HG03520 (cell line): ENCODE measurements at regions not wholly inside any gene's neighbourhood (a gene's known extent, or its start where the extent isn't known, plus 50 kb on each side); places are given as distances from the start of the nearest gene placed in this dataset.

Experiments used
- ATAC-seq: cut with Tn5 transposase; IDR thresholded peaks from one replicate; pipeline ENCODE4 v1.9.1; 2021; ENCODE audit warnings: mild to moderate bottlenecking, moderate library complexity; ENCODE audit not compliant: unreplicated experiment

DNA sequence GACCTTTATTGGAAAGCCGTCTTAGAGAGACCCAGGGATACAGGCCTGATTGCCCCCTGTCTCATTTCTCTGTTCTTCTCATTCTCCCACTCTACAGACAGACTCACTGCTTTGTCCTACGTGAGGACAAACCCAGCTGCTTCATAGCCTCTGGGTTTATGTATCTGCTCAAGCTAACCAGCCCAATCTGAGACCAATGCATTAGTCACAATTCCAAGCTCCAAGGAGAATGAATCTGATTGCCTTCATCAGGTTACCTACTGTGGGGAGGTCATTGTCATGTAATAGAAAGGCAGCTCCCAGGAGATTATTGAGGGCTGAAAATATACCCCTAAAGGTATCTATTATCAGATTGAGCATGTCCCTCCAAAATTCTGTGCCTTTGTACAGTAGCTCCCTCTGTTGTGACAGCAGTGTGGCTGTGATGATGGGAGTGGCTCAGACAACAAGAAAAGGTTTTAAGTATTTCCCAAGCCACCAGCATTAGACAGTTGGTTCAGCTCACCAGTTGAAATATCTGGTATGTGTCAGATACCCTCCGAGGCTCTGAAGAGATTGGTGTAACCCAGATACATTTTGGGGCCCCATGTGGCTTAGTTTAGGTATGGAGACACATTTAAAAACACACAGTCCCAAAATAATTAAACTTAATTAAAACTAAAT lies 123.1 kb upstream of the EEPD1 start:
- ATAC-seq = no peak

DNA sequence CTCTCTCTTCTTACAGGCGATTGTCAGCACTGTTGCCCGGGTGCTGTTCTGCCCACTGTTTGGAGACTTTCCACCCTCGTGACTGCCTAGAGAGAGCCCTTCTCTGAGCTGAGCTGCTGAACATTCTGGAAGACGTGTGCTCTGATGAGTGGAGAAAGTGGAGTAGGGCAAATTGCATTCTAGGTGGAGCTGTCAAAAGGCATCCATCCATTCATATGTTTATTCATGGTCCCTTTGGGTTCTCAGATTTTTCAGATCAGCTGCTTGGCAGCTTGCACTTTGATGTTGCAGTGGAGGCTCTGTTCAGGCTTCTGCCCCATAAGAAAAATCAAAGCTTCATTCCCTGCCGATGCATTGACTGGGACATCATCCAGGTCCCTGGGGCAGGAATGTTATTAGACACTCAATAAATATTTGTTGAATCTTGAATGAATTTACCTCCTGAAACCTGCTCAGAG lies 120.7 kb upstream of the EEPD1 start:
- no peak for ATAC-seq

DNA sequence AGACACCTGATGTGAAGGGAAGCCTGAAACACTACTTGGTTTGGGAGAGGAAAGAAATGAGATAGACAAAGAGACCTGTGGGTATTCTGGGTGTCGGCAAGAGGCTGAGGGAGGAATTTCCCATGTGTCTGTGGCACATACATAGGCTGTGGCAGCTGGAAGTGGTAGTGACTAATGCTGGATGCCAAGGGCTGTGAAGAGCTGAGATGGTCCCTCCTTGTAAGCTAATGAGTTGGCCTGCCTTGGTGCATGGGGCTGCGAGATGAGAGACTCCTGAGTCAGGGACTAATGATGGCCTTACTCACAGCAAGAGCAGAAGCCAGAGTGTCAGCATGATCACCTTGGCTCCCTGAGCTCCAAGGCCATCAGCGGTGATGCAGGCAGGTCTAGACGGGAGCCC lies 119.0 kb upstream of the EEPD1 start:
- ATAC-seq = no peak

DNA sequence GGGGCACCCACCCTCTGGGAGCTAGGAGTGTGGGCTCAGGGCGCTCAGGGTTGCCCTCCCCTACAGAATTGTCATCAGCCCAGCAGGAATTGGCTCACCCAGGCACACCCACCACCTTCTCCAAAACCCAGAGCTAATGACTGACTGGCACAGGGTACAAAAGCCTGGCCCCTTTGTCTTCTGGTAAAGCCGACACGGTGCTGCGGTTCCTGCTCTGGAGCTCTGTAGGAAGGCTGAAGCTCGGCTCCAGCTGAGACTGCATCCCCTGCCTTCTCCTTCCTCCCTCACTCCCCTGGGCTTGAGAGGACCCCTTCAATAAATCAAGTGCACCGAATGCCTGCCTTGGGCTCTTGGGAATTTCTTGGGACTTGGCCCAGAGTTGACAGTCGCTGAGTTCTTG lies 117.9 kb upstream of the EEPD1 start:
- ATAC-seq = no peak

DNA sequence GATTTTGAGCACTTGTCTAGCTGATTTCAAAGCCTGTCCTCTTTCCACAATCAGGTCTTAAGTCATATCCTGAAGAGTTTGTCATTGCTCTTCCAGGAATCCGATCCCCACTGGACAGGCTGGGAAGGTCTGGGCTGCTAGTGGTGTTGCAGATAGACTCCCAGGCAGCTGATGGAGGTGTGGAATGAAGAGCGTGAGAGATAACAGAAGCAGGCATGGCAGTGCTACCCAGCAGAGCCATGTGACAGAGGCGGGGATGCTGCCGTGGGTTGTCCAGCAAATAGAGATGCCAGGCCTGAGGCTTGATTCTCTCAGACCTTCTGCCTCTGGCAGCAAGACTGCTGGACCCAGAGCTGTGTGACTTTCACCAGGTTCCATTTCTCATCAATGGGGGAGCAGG lies 116.5 kb upstream of the EEPD1 start:
- ATAC-seq = no peak

DNA sequence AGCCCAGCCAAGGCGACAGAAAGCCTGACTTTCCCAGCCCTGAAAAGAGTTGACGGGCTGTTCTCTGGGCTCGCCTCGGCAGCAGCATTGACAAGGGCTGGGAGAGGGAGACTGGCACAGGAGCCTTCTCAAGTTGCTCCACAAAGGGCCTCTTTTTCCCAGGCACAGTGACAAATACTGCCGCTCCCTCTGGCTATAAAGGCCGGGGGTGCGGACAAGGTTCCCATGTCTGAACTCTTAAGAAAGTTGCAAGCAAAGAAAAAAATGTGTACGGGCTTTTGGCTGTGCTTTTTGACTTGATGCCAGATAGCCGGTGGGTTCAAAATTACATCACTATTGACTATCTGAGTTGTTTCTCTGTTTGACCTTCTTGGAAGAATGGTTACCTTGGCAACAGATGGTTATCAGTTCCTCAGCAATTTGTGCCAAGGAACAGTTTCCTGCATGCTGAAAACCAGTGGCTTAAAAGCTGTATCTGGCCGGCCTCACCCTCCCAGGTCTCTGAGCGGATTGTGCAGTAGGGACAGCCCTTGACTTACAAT lies 115.9 kb upstream of the EEPD1 start:
- no peak for ATAC-seq

DNA sequence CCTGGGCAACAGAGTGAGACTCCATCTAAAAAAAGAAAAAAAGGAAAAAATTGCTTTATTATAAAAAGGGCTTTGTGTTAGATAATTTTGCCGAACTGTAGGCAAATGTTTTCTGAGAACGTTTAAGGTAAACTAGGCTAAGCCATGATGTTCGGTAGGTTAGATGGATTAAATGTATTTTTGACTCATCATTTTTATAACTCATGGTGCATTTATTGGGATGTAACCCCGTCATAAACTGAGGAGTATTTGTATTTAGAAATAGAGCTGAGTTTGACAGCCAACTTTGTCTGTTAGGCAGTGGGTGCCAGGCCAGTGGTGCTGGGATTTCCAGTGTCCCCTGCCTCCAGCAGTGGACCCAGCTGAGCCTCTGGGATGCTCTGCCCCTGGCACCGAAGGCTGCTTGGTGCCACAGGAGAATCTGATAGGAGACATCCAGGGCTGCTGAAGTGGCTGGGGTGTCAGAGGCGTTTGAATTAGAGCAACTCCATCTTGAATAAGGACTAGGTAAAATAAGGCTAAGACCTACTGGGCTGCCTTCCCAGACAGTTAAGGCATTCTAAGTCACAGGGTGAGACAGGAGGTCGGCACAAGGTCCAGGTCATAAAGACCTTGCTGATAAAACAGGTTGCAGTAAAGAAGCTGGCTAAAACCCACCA lies 114.9 kb upstream of the EEPD1 start:
- no peak for ATAC-seq

DNA sequence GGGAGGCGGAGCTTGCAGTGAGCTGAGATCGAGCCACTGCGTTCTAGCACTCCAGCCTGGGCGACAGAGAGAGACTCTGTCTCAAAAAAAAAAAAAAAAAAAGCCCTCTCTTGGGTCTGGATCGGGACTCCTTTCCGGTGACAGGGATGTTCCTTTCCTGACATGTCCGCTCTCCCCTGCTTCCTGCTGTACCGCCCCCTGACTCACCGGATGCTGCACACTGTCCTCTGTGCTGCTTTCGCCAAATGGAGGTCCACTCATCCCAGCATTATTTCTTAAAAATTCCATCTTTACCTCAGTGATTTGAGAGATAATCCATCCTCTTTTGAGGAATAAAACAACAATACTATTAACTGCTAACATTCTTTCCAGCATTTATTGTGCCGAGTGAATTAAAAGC lies 113.8 kb upstream of the EEPD1 start:
- ATAC-seq = no peak

DNA sequence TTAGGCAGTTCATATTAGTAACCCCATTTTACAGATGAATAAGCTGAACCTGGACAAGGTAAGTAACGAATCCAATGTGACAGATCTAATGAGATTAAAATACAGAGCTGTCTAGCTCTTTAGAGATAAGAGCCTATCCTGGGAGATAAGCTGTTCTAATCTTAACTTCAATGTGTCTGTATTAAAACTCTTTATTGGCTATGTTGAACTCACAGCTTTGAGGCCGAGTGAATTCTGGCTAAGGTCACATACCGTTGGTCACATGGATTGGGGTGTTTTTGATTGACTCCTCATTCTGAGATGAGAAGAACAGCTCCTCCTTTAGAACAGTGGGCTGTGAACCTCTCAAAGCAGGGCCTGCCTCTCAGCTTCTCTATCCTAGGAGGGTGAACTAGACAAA lies 113.4 kb upstream of the EEPD1 start:
- no peak for ATAC-seq

DNA sequence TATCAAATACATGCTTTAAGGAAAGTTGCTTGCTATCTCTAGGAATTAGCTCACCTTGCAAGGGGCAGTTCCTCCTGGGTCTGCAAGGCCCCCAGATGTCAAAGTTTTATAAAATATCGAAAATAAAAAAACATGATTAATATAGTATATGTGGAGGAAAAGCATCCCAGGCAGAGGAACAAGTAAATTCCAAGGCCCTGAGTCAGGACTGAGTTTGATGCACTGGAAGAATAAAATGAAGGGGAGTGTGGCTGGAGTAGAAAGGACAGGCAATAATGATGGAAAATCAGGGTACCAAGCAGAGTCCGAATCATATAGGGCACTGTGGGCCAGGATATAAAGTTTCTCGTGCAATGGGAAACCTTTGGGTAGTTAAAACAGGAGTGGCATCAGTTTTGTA lies 112.4 kb upstream of the EEPD1 start:
- ATAC-seq = no peak

DNA sequence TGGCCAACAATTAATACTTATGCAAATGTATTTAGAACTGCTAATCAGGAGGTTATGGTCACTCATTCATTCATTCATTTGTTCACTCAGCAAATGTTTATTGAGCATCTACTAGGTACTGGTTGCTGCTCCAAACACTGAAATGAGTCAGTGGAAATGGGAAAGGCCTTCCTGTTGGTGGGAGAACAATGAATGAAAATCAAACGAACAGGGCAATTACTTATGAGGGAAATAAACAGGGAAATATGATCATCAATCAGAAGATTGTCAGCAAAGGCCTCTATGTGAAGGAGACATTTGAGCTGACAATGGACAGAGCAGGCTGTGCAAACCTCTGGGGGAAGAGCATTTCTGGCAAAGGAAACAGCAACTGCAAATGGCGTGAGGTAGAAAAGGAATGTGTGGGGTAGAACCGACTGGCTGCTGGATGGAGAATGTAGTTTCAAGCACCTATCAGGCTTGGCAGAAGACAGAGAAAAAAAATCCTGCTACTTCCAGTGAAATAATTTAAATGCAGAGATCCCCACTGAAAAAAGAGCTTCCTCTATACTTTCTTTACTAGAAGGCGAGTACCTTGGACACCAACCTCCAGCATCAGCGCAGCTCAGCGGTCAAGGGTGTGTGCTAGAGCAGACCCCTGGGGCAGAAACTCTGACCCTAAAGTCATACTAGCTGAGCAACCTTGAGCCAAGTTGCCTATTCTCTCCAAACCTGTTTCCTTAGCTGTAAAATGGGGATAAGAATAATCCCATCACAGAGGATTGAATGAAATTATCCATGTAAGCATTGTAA lies 108.8 kb upstream of the EEPD1 start:
- no peak for ATAC-seq

DNA sequence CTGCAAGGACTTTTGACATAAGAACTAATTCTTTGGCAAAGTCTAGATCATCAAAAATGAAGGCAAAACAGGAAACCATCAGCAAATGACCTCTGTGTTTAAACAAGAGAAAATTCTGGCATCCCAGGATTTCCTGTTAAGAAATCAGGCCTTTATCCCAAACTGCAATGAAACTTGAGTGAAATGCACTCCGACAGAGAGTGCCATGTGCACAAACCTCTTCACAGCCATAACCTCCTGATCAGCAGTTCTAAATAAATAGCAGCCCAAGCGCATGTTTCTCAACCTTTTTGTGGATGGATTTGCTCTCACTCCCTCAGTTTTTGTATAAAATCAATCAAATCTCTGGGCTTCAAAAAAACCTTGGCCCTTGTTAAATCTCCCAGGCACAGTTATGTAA lies 107.7 kb upstream of the EEPD1 start:
- ATAC-seq = no peak

DNA sequence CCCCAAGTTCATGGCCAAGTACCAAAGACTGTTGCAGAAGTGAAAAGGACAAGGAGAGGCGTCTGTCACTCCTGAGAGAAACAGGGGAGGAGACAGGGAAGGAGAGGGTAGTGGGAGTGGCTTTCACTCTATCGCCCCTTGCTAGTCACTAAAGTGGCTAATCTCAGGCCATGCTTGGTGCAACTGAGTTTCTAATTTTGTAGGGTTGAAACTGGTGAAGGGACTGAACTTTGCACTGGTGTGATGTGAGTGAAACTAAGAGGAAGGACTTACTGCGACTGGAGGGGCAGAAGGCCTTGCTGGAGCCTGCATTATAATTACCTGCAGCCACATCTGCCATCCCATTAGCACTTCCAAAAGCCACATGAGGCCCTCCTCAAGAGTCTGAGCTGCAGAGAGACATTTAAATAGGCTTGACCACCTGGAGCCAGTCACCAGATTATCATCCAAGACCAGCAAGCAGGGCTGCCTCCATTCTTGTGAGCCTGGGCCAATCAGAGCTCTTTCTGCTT lies 107.2 kb upstream of the EEPD1 start:
- ATAC-seq = no peak

DNA sequence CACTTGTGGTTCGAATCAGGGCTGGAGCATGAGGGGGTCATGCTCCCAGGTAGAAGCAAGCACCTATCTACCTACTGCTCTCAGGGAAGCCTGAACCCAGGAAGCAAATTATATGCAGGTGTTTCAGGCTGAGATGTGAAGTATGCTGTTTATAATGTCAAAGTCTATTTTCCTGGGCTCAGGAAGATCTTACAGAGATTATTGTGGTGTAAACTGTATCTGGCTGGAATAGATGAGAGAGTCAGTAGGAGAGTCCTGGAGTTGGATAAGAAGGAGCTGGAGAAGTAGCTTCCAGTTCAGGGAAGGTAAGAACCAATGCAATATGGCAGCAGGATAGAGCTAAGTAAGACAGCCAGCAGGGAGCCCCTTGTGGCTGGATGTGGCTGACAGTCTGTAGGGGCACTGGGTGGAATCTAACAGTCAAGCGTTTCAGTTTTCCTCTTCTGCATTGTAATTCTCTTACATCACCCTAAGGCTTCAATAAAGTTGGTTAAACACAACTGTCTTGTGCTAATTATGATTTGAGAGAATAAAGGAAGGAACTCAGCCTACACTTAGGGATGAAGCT lies 105.9 kb upstream of the EEPD1 start:
- ATAC-seq = no peak

DNA sequence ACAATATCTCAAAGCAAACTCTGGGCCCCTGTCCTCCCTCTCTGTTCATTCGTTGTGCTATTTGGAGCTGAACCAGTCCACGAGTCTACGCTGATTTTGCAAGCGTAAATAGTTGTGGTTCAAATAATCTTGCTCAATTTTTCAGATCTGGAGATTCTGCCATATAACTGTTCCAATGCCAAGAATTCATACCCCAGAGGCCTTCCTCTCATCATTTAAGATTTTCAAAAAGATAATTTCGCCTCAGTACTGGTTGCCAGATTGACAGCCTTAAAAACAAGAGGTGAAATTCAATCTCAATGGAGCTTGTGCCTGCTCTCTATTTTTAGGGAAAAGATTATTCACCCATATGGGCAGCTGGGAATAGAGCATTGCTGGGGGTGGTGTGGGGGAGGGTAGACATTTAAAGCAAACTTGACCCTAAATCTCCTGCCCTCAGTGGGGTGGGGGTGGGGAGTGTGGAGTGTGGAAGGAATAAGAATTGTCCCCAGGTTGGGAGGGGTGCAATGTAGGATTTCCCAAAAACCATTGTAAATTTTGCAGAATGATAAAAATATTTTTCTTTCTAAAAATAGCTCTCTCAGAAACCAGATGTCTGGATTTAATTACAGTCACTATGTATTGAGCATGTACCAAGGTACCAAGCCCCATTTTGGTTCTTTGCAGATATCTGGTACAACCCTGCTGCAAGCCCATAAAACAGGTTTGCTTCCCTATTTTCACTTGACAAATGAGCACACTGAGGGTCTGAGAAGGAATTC lies 104.7 kb upstream of the EEPD1 start:
- no peak for ATAC-seq

DNA sequence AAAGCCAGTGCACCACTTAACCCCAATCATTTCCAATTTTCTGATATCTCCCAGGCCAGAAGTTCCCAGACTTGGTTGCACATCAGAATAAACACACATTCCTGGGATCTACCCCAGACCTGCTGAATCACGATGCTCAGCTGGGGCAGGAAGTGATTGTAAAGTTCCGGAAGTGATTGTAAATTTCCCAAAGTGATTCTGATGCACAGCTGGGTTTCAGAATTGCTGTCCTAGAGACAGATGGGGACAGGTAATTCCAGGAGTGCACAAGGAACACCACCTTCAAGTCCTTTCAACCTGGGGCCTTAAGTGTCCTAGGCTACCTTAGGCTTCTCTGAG lies 104.2 kb upstream of the EEPD1 start:
- ATAC-seq = no peak

DNA sequence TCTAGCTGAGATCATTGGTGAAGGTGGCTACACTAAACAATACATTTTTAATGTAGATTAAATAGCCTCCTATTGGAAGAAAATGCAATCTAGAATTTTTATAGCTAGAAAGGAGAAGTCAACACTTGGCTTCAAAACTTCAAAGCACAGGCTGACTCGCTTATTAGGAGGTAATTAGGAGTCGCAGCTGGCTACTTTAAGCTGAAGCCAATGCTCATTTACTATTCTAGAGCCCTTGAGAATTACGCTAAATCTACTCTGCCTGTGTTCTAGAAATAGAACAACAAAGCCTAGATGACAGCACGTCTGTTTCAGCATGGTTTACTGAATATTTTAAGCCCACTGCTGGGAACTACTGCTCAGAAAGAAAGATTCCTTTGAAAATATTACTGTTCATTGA lies 101.6 kb upstream of the EEPD1 start:
- no peak for ATAC-seq

DNA sequence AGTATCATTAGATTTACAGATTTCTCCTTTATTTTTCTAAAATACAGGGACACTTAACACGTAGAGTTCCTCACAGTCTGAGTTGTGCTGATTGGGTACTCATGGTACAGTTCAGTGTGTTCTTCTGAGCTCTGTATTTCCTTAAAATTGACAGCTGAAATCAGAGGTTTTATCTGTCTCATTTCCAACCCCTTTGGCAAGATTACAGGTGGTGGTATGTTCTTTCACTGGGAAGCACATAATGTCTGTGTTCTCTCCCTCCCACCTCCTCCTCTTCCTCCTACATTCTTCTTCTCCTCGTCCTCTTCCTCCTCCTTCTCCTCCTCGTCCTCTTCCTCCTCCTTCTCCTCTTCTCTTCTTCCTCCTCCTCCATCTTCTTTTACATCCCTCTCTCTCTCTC lies 99.5 kb upstream of the EEPD1 start:
- ATAC-seq = no peak

DNA sequence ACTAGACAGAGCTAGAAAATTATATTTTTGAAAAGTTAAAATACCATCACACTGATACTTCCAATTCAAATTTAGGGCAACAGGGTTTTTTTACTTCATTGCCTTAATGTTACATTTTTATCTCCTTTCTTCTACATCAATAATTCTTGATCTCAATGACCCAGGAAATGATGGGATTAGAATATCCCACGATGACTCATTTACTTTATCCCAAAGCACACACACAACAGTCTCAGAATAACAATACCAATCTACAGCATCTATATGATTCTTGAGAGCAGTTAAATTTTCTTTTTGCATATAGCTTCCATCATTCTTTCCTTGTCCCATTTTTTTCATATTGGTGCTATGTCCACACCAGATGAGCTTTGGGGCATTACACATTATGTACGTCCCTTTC lies 98.4 kb upstream of the EEPD1 start:
- ATAC-seq = no peak

DNA sequence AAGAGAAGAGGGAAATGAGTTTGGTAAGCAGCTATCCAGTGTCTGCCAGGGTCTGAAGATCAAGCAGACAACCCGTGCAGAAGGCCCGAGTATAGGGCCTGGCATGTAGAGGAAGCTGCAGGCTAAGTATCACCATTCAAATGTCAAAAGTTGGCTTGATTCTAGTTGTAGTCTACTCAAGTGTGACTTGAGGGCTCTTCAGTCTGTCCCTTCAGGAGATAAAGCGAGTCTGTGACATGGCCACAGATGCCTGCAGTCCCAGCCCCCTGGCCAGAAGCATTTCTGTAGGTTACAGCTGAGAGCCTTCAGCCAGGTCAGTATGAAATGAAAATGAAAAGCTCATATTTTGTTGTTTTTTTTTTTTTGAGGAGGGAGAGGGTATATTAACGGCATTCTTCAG lies 97.8 kb upstream of the EEPD1 start:
- no peak for ATAC-seq

DNA sequence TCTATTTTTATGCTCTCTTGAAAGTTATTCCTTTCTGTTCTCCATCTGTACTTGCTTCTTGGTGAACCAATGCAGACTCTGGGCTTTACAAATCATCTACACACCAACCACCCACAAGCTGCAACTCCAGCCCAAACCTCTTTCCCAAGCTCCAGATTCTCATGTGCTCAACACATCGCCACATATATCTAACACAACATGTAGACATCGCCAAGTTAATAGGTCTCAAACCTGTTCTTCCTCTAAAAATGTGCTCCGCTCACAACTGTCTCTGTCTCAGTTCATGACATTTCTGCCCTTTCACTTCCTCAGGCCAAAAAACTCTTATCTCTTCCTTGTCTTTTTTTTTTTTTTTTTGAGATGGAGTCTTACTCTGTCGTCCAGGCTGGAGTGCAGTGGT lies 95.7 kb upstream of the EEPD1 start:
- ATAC-seq = peak; percentile 56
